ENCODE measurements at regions not wholly inside any gene's neighbourhood (a gene's known extent, or its start where the extent isn't known, plus 50 kb on each side); places are given as distances from the start of the nearest gene placed in this dataset.

- Histone ChIP-seq H3K27ac (ENCODE audit: low read length) (no peak overlapping the region), H3K4me2 (ENCODE audit: low read depth, low read length) (no peak overlapping the region)
Measured at GRCh38 chr5:54756796-54757402, 228.5 kb downstream of the ESM1 start.

GRCh38 chr5:54756301-54756700 lies 229.1 kb downstream of the ESM1 start:
- H3F3A ChIP-seq (ENCODE audit: insufficient read depth, low read length), result no peaks in the 10 kb centered on the region
- no peak overlapping the region for H3K9ac ChIP-seq (ENCODE audit: low read length)
- H3K4me2 ChIP-seq (ENCODE audit: low read depth, low read length), result no peak overlapping the region
- H4K20me1 ChIP-seq (ENCODE audit: insufficient read depth, low read length), result no peaks in the 10 kb centered on the region
- no peaks in the 10 kb centered on the region for H3K9me2 ChIP-seq (replicated peaks; ENCODE audit: insufficient read depth, low read length)
- no peak overlapping the region for H3K27ac ChIP-seq (ENCODE audit: low read length)
- H2AFZ ChIP-seq (ENCODE audit: low read length), result 0 out of 2 replicates have a peak overlapping the region, but pooled peaks have one; percentile 19
- H3K79me2 ChIP-seq (ENCODE audit: low read length), result no peaks in the 10 kb centered on the region
- no peak for TF ChIP-seq EZH2phosphoT487 (IDR thresholded peaks at IDR 0.05; ENCODE audit: low read length)
- no peak for TF ChIP-seq CTCF (IDR thresholded peaks at IDR 0.05; ENCODE audit: low read length)
- no peak for TF ChIP-seq EZH2 (optimal IDR thresholded peaks at IDR 0.05; ENCODE audit: low read depth, low read length)
- no peaks in the 10 kb centered on the region for H3K9me3 ChIP-seq (replicated peaks; ENCODE audit: insufficient read depth, low read length)
- H3K4me1 ChIP-seq (ENCODE audit: low read length), result peaks cover 17% of the 10 kb centered on the region
- no peaks in the 10 kb centered on the region for H3K27me3 ChIP-seq (replicated peaks; ENCODE audit: insufficient read depth, low read length)
- H3K36me3 ChIP-seq (replicated peaks; ENCODE audit: insufficient read depth, low read length), result no peaks in the 10 kb centered on the region
- no peak overlapping the region for H3K4me3 ChIP-seq (ENCODE audit: low read length)
- DNase-seq, result no peak

More at GRCh38 chr5:54756796-54757402, 228.5 kb downstream of the ESM1 start:
- Histone ChIP-seq H3K27me3 (replicated peaks; ENCODE audit: insufficient read depth, low read length) (no peaks in the 10 kb centered on the region), H3K9me2 (replicated peaks; ENCODE audit: insufficient read depth, low read length) (no peaks in the 10 kb centered on the region), H3K4me3 (ENCODE audit: low read length) (no peak overlapping the region), H3K79me2 (ENCODE audit: low read length) (no peaks in the 10 kb centered on the region), H2AFZ (ENCODE audit: low read length) (0 out of 2 replicates have a peak overlapping the region, but pooled peaks have one; percentile 19), H3K4me1 (ENCODE audit: low read length) (peaks cover 17% of the 10 kb centered on the region), H3K36me3 (replicated peaks; ENCODE audit: insufficient read depth, low read length) (no peaks in the 10 kb centered on the region), H3K9ac (ENCODE audit: low read length) (no peak overlapping the region), H3F3A (ENCODE audit: insufficient read depth, low read length) (no peaks in the 10 kb centered on the region), H4K20me1 (ENCODE audit: insufficient read depth, low read length) (no peaks in the 10 kb centered on the region), H3K9me3 (replicated peaks; ENCODE audit: insufficient read depth, low read length) (no peaks in the 10 kb centered on the region)
- no peak for DNase-seq
- TF ChIP-seq EZH2 (optimal IDR thresholded peaks at IDR 0.05; ENCODE audit: low read depth, low read length) (no peak), EZH2phosphoT487 (IDR thresholded peaks at IDR 0.05; ENCODE audit: low read length) (no peak), CTCF (IDR thresholded peaks at IDR 0.05; ENCODE audit: low read length) (no peak)

GRCh38 chr5:54754878-54755277 lies 230.5 kb downstream of the ESM1 start:
- H3K4me3 ChIP-seq (ENCODE audit: low read length), result no peak overlapping the region
- H3K9ac ChIP-seq (ENCODE audit: low read length), result no peak overlapping the region
- no peak overlapping the region for H3K4me2 ChIP-seq (ENCODE audit: low read depth, low read length)

More at GRCh38 chr5:54754878-54755277, 230.5 kb downstream of the ESM1 start:
- no peak for DNase-seq
- no peak overlapping the region for H2AFZ ChIP-seq (ENCODE audit: low read length)
- H3F3A ChIP-seq (ENCODE audit: insufficient read depth, low read length), result no peaks in the 10 kb centered on the region
- no peak overlapping the region for H3K27ac ChIP-seq (ENCODE audit: low read length)
- peaks cover 17% of the 10 kb centered on the region for H3K4me1 ChIP-seq (ENCODE audit: low read length)
- no peaks in the 10 kb centered on the region for H4K20me1 ChIP-seq (ENCODE audit: insufficient read depth, low read length)
- no peaks in the 10 kb centered on the region for H3K27me3 ChIP-seq (replicated peaks; ENCODE audit: insufficient read depth, low read length)
- H3K36me3 ChIP-seq (replicated peaks; ENCODE audit: insufficient read depth, low read length), result no peaks in the 10 kb centered on the region
- H3K79me2 ChIP-seq (ENCODE audit: low read length), result no peaks in the 10 kb centered on the region
- H3K9me2 ChIP-seq (replicated peaks; ENCODE audit: insufficient read depth, low read length), result no peaks in the 10 kb centered on the region
- no peaks in the 10 kb centered on the region for H3K9me3 ChIP-seq (replicated peaks; ENCODE audit: insufficient read depth, low read length)
- TF ChIP-seq EZH2phosphoT487 (IDR thresholded peaks at IDR 0.05; ENCODE audit: low read length) (no peak), CTCF (IDR thresholded peaks at IDR 0.05; ENCODE audit: low read length) (no peak), EZH2 (optimal IDR thresholded peaks at IDR 0.05; ENCODE audit: low read depth, low read length) (no peak)
